Activated CD8-positive, alpha-beta memory T cell treated with anti-CD3 and anti-CD28 coated beads, Interleukin-2, amount 10 ng/mL, durations not matched to agents 7 days and 5 days (primary cell): ENCODE measurements at regions not wholly inside any gene's neighbourhood (a gene's known extent, or its start where the extent isn't known, plus 50 kb on each side); places are given as distances from the start of the nearest gene placed in this dataset.

ENCODE experiments used
- ATAC-seq: fragments of 150-1000 bp; cut with Tn5 transposase; one replicate; pipeline ENCODE4 v1.10.0; 2021; ENCODE audit warnings: moderate library complexity
- CTCF ChIA-PET: fragments of 350-600 bp; sonication (Branson Sonifier 250); formaldehyde crosslinking; loops from one replicate; lab custom pipeline; 2021; ENCODE audit warnings: antibody characterized with exemption; lab: Charles Lee
- DNase-seq: peaks from one replicate; pipeline ENCODE4 v3.0.0-alpha.2; 2020
- H3K27ac Mint-ChIP-seq: one replicate; pipeline ENCODE4 v1.8.0; 2021; ENCODE audit warnings: mild to moderate bottlenecking, mixed read lengths
- H3K27me3 Mint-ChIP-seq: one replicate; pipeline ENCODE4 v1.8.0; 2021; ENCODE audit warnings: mixed read lengths
- H3K36me3 Mint-ChIP-seq: one replicate; pipeline ENCODE4 v1.8.0; 2021; ENCODE audit warnings: mild to moderate bottlenecking, mixed read lengths
- H3K4me1 Mint-ChIP-seq: one replicate; pipeline ENCODE4 v1.8.0; 2021; ENCODE audit warnings: mixed read lengths
- H3K4me3 Mint-ChIP-seq: one replicate; pipeline ENCODE4 v1.8.0; 2021; ENCODE audit warnings: mild to moderate bottlenecking, moderate library complexity, mixed read lengths
- H3K9me3 Mint-ChIP-seq: one replicate; pipeline ENCODE4 v1.8.0; 2022; ENCODE audit warnings: low read depth, mixed read lengths

- CTCF ChIA-PET = no interaction called here
- no peaks in the 10 kb centered on the region for H3K4me1 Mint-ChIP-seq
- no peak for DNase-seq
- ATAC-seq = no peak
- H3K9me3 Mint-ChIP-seq = no peaks in the 10 kb centered on the region
- peaks cover 28% of the 10 kb centered on the region for H3K27me3 Mint-ChIP-seq
- H3K4me3 Mint-ChIP-seq = no peak overlapping the region
- no peak overlapping the region for H3K27ac Mint-ChIP-seq
- H3K36me3 Mint-ChIP-seq = no peaks in the 10 kb centered on the region
Observed at GRCh38 chr13:26456650-26457049, 100.8 kb upstream of the WASF3 start.

- Mint-ChIP-seq H3K27me3 (peaks cover 27% of the 10 kb centered on the region), H3K36me3 (no peaks in the 10 kb centered on the region), H3K4me1 (no peaks in the 10 kb centered on the region), H3K27ac (no peak overlapping the region), H3K9me3 (no peaks in the 10 kb centered on the region), H3K4me3 (no peak overlapping the region)
- CTCF ChIA-PET = no interaction called here
- ATAC-seq (no peak), DNase-seq (no peak)
Observed at GRCh38 chr13:26457212-26457611, 100.3 kb upstream of the WASF3 start.

- Mint-ChIP-seq H3K36me3 (no peaks in the 10 kb centered on the region), H3K4me1 (no peaks in the 10 kb centered on the region), H3K27ac (no peak overlapping the region)
Observed at GRCh38 chr13:26458196-26458749, 99.2 kb upstream of the WASF3 start.

GRCh38 chr13:26459276-26460131 lies 98.0 kb upstream of the WASF3 start:
- Mint-ChIP-seq H3K4me1 (peaks cover 1% of the 10 kb centered on the region), H3K27ac (no peak overlapping the region), H3K27me3 (peaks cover 11% of the 10 kb centered on the region), H3K9me3 (no peaks in the 10 kb centered on the region), H3K4me3 (no peak overlapping the region), H3K36me3 (no peaks in the 10 kb centered on the region)
- ATAC-seq (no peak), DNase-seq (no peak)
- CTCF ChIA-PET = no interaction called here

More at GRCh38 chr13:26458196-26458749, 99.2 kb upstream of the WASF3 start:
- ATAC-seq = no peak
- H3K27me3 Mint-ChIP-seq = peaks cover 19% of the 10 kb centered on the region
- DNase-seq = no peak
- CTCF ChIA-PET = interaction anchor here (0.6 kb wide), 1 partner anchor 97 kb away, joined by 3 read pairs; no protein-coding TSS in a partner anchor
- H3K9me3 Mint-ChIP-seq = no peaks in the 10 kb centered on the region
- H3K4me3 Mint-ChIP-seq = no peak overlapping the region

GRCh38 chr13:26460648-26461047 lies 96.8 kb upstream of the WASF3 start:
- ATAC-seq = no peak
- CTCF ChIA-PET = no interaction called here
- Mint-ChIP-seq H3K4me3 (no peak overlapping the region), H3K27ac (no peak overlapping the region), H3K36me3 (no peaks in the 10 kb centered on the region), H3K27me3 (peaks cover 6% of the 10 kb centered on the region), H3K4me1 (peaks cover 1% of the 10 kb centered on the region), H3K9me3 (no peaks in the 10 kb centered on the region)
- DNase-seq = no peak

- Mint-ChIP-seq H3K36me3 (no peaks in the 10 kb centered on the region), H3K27me3 (peaks cover 4% of the 10 kb centered on the region), H3K27ac (no peak overlapping the region), H3K4me1 (peaks cover 1% of the 10 kb centered on the region), H3K9me3 (no peaks in the 10 kb centered on the region), H3K4me3 (no peak overlapping the region)
- no peak for ATAC-seq
- CTCF ChIA-PET = no interaction called here
- DNase-seq = no peak
Observed at GRCh38 chr13:26463296-26463695, 94.2 kb upstream of the WASF3 start.

GRCh38 chr13:26463848-26464247 lies 93.6 kb upstream of the WASF3 start:
- Mint-ChIP-seq H3K4me3 (no peak overlapping the region), H3K27me3 (peaks cover 4% of the 10 kb centered on the region), H3K4me1 (peaks cover 1% of the 10 kb centered on the region), H3K9me3 (no peaks in the 10 kb centered on the region), H3K27ac (no peak overlapping the region), H3K36me3 (no peaks in the 10 kb centered on the region)
- ATAC-seq = no peak
- CTCF ChIA-PET = no interaction called here
- no peak for DNase-seq

- Mint-ChIP-seq H3K9me3 (no peaks in the 10 kb centered on the region), H3K4me1 (peaks cover 1% of the 10 kb centered on the region), H3K27ac (no peak overlapping the region), H3K4me3 (no peak overlapping the region), H3K27me3 (peaks cover 8% of the 10 kb centered on the region), H3K36me3 (no peaks in the 10 kb centered on the region)
- CTCF ChIA-PET = no interaction called here
- DNase-seq (no peak), ATAC-seq (no peak)
Observed at GRCh38 chr13:26465514-26465913, 92.0 kb upstream of the WASF3 start.

GRCh38 chr13:26465954-26466353 lies 91.5 kb upstream of the WASF3 start:
- ATAC-seq (no peak), DNase-seq (no peak)
- no peak overlapping the region for H3K4me3 Mint-ChIP-seq
- CTCF ChIA-PET = no interaction called here
- H3K9me3 Mint-ChIP-seq = no peaks in the 10 kb centered on the region
- H3K4me1 Mint-ChIP-seq = peaks cover 1% of the 10 kb centered on the region
- H3K27me3 Mint-ChIP-seq = peaks cover 8% of the 10 kb centered on the region
- no peak overlapping the region for H3K27ac Mint-ChIP-seq
- no peaks in the 10 kb centered on the region for H3K36me3 Mint-ChIP-seq

- H3K4me3 Mint-ChIP-seq = no peak overlapping the region
- H3K9me3 Mint-ChIP-seq = no peaks in the 10 kb centered on the region
- peaks cover 1% of the 10 kb centered on the region for H3K4me1 Mint-ChIP-seq
- no peak for DNase-seq
- H3K36me3 Mint-ChIP-seq = no peaks in the 10 kb centered on the region
- ATAC-seq = no peak
- CTCF ChIA-PET = no interaction called here
- peaks cover 8% of the 10 kb centered on the region for H3K27me3 Mint-ChIP-seq
- H3K27ac Mint-ChIP-seq = no peak overlapping the region
Observed at GRCh38 chr13:26468265-26468801, 89.2 kb upstream of the WASF3 start.

GRCh38 chr13:26469602-26470001 lies 87.9 kb upstream of the WASF3 start:
- peaks cover 4% of the 10 kb centered on the region for H3K27me3 Mint-ChIP-seq
- no peak overlapping the region for H3K27ac Mint-ChIP-seq
- DNase-seq = no peak
- no peaks in the 10 kb centered on the region for H3K36me3 Mint-ChIP-seq
- CTCF ChIA-PET = interaction anchor here (0.8 to 1.4 kb wide), 2 partner anchors 13 to 27 kb away, joined by 3 read pairs; no protein-coding TSS in a partner anchor
- no peaks in the 10 kb centered on the region for H3K4me1 Mint-ChIP-seq
- no peaks in the 10 kb centered on the region for H3K9me3 Mint-ChIP-seq
- ATAC-seq = no peak
- H3K4me3 Mint-ChIP-seq = no peak overlapping the region

- Mint-ChIP-seq H3K36me3 (no peaks in the 10 kb centered on the region), H3K4me1 (peaks cover 8% of the 10 kb centered on the region), H3K4me3 (no peak overlapping the region), H3K27ac (no peak overlapping the region), H3K27me3 (peaks cover 4% of the 10 kb centered on the region), H3K9me3 (no peaks in the 10 kb centered on the region)
- ATAC-seq = no peak
- DNase-seq = no peak
- CTCF ChIA-PET = no interaction called here
Observed at GRCh38 chr13:26471807-26472206, 85.7 kb upstream of the WASF3 start.

GRCh38 chr13:26473571-26474230 lies 83.8 kb upstream of the WASF3 start:
- Mint-ChIP-seq H3K4me3 (no peak overlapping the region), H3K36me3 (no peaks in the 10 kb centered on the region), H3K27me3 (peaks cover 4% of the 10 kb centered on the region), H3K27ac (no peak overlapping the region), H3K9me3 (no peaks in the 10 kb centered on the region), H3K4me1 (peaks cover 11% of the 10 kb centered on the region)
- ATAC-seq (no peak), DNase-seq (no peak)
- CTCF ChIA-PET = no interaction called here
